ENCODE measurements at regions not wholly inside any gene's neighbourhood (a gene's known extent, or its start where the extent isn't known, plus 50 kb on each side); places are given as distances from the start of the nearest gene placed in this dataset.
A peak's percentile ranks its signal among the peaks of the same experiment; 100 is the strongest.
"Not testable (repeated sequence)": the region's sequence is repeated elsewhere in the genome, so short reads cannot be mapped to it uniquely, and the experiment has no call there.

DNA sequence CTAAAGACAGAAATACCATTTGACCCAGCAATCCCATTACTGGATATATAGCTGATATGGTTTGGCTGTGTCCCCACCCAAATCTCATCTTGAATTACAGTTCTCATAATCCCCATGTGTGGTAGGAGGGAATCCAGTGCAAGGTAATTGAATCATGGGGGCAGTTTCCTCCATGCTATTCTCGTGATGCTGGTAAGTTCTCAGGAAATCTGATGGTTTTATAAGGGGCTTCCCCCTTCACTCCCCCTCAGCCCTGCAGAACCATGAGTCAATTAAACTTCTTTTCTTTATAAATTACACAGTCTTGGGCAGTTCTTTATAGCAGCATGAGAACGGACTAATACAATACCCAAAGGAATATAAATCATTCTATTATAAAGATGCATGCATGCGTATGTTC is 184.6 kb upstream of the NR3C1 start:
- not testable (repeated sequence) for DNase-seq (ENCODE audit: low read depth)

- DNase-seq (ENCODE audit: low read depth) = no peak
These were observed 183.4 kb upstream of the NR3C1 start for GRCh38 chr5:143586781-143587362.

DNA sequence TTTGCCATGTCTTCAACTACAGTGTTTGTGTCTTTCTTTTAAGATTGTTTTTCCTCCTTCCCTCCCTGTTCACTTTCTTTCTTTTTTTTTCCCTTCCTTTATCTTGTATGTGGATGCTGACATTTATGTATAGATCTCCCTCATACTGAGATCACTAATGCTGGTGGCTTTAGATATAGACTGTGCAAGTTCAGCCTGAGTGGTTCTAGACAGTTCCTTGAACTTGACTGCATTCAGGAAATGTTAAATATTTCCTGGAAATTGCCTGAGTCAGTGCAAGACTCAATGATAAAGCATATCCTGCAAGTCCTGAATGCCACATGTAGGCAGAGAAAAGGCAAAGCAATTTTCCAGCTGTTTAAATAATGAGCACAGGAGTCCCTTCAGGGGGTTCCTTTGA is 182.5 kb upstream of the NR3C1 start:
- DNase-seq (ENCODE audit: low read depth) = no peak

GRCh38 chr5:143583409-143583808 is 179.9 kb upstream of the NR3C1 start:
- no peak for DNase-seq (ENCODE audit: low read depth)

DNA sequence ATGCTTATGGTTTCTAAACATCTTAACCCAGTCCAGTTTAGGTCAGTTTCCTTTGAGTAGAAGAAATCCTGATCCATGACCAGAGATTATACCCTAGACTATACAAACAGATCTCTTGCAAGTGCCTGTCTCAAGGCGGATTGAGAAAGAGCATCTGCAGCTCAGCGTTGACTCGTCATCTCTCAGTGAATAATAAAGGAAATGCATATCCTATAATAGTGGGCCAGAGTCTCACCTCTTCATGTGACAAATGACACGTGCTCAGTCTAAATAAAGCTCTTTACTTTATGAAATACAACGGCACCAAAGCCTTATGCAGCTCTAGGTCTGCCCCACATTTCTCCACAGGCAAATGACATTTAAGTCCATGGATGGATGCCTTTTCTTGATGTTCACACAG is 179.4 kb upstream of the NR3C1 start:
- DNase-seq (ENCODE audit: low read depth) = no peak

GRCh38 chr5:143582176-143582575 is 178.7 kb upstream of the NR3C1 start:
- peak; percentile 73 for DNase-seq (ENCODE audit: low read depth)

GRCh38 chr5:143581649-143582048 is 178.2 kb upstream of the NR3C1 start:
- no peak for DNase-seq (ENCODE audit: low read depth)

DNA sequence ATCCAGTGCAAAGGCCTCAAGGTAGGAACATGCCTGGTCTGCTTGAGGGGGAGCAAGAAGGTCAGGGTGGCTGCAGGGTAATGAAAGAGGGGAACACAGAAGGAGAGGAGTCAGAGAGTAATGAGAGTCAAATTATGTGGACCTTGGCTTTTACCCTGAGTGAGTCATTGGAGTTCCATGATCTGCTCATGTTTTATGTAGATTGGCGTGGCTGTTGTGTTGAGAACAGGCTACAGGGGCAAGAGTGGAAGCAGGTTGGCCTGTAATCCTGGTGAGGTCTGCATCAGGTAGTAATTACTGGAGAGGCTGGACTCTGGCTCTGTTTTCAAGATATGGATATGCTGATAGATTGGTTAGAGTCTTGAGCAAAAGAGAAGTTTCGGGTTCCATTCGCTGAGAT is 177.7 kb upstream of the NR3C1 start:
- no peak for DNase-seq (ENCODE audit: low read depth)

- peak; percentile 23 for DNase-seq (ENCODE audit: low read depth)
These were observed 173.4 kb upstream of the NR3C1 start for GRCh38 chr5:143576711-143577484.

DNA sequence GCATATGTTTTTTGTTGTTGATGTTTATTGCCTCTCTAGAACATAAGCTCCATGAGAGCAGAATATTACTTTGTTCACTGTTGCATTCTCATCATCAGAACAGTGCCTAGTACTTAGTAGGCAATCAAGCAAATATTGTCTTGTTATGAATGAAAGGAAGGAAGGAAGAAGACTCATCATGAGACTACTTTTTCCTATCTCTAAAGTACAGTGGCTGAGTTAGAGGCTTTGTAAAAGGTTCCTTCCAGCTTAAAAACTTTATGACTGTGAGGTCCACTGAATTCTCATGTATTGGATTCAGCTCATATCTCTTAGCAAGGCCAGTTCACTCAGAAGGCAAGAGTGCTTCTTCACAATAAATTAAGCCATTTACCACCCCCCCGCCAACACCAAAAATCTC is 171.8 kb upstream of the NR3C1 start:
- no peak for DNase-seq (ENCODE audit: low read depth)

- no peak for DNase-seq (ENCODE audit: low read depth)
These were observed 170.8 kb upstream of the NR3C1 start for GRCh38 chr5:143574236-143574635.

DNA sequence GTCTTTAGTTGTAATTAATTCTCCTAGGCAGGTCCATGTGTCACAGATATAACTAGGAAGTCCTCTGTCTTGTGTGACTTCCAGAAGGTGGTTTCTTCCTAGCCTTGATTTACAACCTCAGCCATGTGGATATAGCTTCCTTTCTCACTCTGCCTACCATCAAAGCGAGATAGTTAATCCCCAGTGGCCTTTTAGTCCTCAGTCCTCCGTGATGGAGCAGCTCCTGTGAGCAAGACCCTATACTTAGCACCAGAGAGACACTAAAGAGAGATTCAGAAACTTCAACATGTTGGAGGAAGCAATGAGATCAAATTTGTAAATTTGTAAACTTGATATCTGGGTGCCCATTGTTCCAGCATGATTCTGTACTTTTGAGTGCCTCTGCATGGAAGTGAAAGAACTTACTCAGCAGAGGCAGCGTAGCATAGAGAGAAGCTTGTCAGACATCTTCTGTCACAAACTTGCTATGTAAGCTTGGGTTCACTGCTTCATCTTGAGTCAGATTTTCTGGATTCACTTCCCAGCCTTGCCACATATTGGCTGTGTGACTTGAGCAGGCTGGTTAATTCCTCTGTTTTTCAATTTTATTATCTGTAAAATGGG is 170.2 kb upstream of the NR3C1 start:
- DNase-seq (ENCODE audit: low read depth) = no peak

DNA sequence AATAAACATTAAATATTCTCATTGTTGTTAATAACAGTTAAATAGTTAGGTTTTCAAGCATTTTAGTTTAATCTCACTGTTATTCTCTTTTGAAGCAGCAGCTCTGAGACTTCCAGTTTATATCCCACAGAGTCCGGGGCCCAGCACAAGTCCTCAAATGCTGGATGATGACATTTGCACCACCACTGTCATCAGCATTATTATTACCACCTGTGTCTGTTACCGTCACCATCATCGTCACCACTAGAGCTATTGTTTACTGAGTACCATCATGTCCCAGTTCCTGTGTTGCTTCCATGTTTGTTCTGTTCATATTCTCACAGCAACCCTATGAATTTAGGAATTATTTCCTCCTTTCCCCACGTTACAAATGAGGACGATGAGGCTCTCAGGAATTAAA is 169.2 kb upstream of the NR3C1 start:
- no peak for DNase-seq (ENCODE audit: low read depth)

DNA sequence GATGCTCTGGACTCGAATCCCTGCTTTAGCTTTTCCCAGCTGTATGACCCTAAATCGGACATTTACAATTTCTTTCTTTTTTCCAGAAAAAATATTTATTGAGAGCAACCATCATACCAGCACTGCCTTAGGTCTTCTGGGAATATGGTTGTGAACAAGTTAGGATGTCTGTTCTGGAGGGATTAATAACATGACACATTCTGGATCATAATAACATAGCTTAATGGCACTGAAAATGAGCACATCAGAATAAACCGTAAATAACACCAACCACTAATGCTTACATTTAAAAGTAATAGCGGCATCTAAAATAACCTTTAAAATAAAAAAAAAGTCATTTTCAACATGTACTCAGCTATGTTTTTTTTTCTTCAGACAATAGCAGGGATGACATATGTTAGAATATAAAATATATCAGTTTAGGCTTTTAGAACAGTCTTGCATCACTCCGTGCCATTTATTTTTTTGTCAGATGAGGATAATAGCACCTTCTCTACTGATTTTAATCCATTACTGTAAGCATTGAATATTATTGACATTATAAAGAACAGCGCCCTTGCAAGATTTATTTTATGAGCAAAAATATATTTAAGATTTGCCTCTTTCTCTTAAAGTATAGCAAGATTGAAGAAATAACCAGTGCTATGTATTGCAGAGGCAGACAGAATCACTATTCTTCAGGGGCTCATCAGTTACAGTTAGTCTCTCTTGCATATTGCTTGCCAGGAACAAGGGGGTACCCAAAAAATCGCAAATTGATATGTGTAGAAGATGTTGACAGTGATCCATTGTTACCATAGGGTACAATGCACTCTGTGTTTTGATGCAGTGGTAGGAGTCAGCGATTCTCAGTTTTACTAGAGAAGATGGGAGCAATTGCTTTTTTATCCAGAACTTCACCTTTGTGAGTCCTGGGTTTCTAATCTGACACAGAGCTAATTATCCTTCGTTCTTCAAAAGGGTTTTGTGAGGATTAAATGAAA is 168.4 kb upstream of the NR3C1 start:
- no peak for DNase-seq (ENCODE audit: low read depth)

DNA sequence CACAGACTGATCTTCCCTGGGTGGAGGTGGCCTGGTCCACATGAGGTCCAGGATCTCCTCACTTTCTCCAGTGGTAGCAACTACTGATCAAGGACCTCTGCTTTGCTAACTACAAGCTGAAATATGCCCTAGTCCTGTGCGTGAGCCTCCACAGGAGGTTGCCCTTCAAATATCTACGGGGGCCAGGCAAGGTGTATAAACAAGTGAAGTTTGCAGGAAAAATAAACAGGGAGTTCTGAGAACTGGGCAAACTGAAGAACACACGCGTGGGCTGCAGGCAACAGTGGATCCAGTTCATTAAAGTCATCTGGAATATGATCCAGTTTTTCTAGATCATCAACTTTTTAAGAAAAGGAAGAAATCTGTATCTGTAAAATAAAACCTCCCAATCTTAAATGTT is 167.5 kb upstream of the NR3C1 start:
- DNase-seq (ENCODE audit: low read depth) = no peak

- DNase-seq (ENCODE audit: low read depth) = no peak
These were observed 166.5 kb upstream of the NR3C1 start for GRCh38 chr5:143569722-143570567.

DNA sequence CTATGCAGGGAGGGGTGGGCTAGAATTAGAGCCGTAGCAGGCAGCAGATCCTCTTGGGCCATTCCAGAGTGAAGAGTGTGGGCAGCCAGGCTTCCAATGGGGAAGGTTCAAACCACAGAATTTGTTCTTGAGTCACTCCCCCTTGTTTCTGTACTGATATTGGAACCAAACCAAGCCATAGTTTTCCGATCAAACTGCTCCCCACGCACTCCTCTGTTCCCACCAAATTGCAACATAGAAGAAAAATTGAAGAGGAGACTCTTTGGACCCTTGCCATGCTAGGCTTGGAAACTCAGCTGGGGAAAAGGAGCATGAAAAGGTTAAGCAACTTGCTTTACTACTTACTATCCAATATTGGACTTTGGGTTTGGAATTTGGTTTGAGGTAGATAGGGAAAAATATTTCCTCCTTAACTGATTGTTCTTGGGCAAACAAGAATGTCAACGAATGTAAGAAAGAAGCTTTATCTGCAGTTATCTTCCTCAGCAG is 165.8 kb upstream of the NR3C1 start:
- no peak for DNase-seq (ENCODE audit: low read depth)

DNA sequence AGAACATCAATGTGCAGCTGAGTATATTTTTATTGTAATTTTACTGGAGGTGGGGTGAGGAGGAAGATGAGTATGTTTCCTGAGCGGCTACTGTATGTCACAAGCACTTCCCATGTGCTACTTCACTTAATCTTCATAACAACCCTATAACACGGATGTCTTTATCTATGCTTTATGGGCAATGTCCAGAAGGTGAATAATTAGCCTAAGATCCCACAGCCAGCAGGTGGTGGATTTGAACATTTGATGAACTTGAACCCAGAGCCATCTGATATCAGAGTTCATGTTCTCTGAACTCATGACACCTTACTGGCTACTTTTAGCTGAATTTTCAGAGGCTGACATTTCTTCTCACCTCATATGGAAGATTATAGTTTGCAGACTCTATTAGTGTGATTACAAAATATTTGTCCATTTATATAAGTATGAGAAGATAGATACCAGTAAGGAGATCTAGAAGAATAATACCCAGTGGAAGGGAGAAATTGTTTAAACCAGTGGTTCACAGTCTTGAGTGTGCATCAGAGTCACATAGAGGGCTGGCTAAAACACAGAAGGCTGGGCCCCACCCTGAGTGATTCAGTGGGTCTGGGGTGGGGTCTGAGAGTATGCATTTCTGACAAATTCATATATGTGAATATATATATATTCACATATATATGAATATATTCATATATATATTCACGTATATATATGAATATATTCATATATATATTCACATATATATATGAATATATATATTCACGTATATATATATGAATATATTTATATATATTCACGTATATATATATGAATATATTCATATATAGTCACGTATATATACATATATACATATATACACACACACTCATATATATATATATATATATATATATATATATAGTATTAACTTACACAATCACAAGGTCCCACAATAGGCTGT is 164.4 kb upstream of the NR3C1 start:
- no peak for DNase-seq (ENCODE audit: low read depth)

DNA sequence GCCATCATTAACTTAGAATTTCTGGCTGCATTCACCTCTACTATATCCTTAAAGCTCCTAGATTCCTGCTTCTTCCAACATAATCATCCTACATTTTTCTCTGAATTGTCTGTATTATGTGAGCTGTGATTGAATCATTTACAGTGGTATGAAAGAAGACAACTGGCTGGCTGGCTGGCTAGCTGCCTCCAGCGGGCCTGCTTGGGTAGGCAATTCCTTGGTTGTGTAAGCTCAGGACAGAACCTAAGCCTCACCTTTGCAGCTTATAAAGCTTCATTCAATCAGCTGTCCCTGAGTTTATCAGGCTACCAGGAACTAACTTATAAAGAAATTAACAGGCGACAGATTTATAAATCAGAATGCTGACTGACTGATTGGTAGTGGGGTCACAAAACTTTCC is 162.7 kb upstream of the NR3C1 start:
- DNase-seq (ENCODE audit: low read depth) = no peak

All from myocyte (in vitro differentiated cells).